Sigmoid colon (tissue), 4 donors: ENCODE measurements at regions not wholly inside any gene's neighbourhood (a gene's known extent, or its start where the extent isn't known, plus 50 kb on each side); places are given as distances from the start of the nearest gene placed in this dataset.

ENCODE experiments used
- CTCF ChIP-seq, 4 experiments: fragments of 450-650 bp in 3 of 4; fragments of 200-600 bp in 1 of 4; IDR thresholded peaks; one replicate each; pipeline ENCODE4 v1.5.1; 2016 to 2019; ENCODE audit warnings: antibody characterized with exemption in 4 of 4, mild to moderate bottlenecking in 3 of 4, moderate library complexity in 2 of 4
- EP300 ChIP-seq, 4 donors: sonication (generic); formaldehyde crosslinking; IDR thresholded peaks; one replicate each; pipeline ENCODE4 v1.6.1; 2017; ENCODE audit warnings: antibody characterized with exemption in 4 of 4

- TF ChIP-seq EP300 (IDR thresholded peaks at IDR 0.05) (no peak), CTCF (IDR thresholded peaks at IDR 0.05) (no peak)
Observed at GRCh38 chr9:75628952-75629351, 261.5 kb upstream of the PCSK5 start.
